ENCODE measurements at regions not wholly inside any gene's neighbourhood (a gene's known extent, or its start where the extent isn't known, plus 50 kb on each side); places are given as distances from the start of the nearest gene placed in this dataset.

GRCh38 chr4:74618166-74618565, 173.2 kb downstream of the AREG start:
- no peak for DNase-seq

GRCh38 chr4:74618659-74619058, 173.7 kb downstream of the AREG start:
- peak; percentile 37 for DNase-seq

DNA sequence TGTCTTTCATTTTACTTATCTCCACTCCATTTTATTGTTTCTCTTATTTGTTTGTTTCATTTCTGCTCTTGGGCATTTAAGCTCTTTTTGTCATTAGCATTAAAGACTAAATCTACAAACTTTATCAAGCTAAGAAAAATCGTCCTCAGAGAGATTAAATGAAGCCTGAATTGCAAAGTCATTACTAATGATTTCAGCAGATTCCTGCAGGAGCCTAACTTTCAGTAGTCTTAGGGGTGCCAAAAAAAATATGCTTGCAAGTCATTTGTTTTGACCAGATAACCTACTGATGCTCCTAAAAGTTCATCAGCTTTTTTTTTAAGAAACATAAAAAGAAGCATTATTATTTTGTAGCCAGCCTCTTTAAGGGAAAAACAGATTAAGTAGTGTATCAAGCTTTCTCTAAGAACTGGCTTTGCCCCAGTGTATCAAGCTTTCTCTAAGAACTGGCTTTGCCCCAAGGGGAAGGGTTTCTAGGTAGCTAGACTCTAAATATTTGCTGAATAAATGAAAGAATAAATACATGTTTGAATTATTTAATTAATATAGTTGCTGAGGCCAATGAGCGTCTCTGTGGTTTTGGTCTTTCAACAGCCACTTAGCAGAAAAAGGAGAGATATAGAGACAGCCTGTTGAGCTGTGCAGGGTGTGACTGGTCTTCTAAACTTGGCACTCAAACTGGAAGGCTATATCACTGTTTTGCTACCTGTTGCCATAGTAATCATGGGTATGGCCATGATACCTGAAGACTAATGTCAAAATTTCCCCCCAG, 174.2 kb downstream of the BTC start:
- no peak for DNase-seq

GRCh38 chr4:74621616-74622015, 172.7 kb downstream of the BTC start:
- DNase-seq: no peak

GRCh38 chr4:74623041-74623440, 171.3 kb downstream of the BTC start:
- DNase-seq: peak; percentile 37

GRCh38 chr4:74624351-74625151, 169.8 kb downstream of the BTC start:
- peak; percentile 87 for DNase-seq

- no peak for DNase-seq
Observed at GRCh38 chr4:74625981-74626380, 168.3 kb downstream of the BTC start.

- no peak for DNase-seq
Observed at GRCh38 chr4:74627093-74627492, 167.2 kb downstream of the BTC start.

DNA sequence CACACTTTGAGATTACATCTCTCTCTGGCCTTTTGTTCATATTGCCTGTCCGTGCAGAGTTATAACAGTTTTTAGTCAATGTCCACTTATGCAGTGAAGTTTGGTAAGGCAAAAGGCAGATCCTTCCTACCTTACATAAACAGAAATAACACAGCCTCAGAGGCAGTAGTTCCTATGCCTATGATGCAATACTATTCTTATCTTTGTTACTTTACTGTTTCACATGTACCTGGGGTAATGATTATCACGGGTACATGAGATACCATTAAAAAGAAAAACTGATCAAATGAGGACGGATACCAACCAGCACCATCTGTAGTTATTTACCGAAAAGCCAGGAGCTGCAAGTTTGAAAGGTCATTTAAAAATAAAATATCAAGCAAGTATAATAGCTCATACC, 166.8 kb downstream of the BTC start:
- no peak for DNase-seq

GRCh38 chr4:74628852-74629620, 165.3 kb downstream of the BTC start:
- DNase-seq: no peak

- no peak for DNase-seq
Observed at GRCh38 chr4:74630551-74630950, 163.8 kb downstream of the BTC start.

DNA sequence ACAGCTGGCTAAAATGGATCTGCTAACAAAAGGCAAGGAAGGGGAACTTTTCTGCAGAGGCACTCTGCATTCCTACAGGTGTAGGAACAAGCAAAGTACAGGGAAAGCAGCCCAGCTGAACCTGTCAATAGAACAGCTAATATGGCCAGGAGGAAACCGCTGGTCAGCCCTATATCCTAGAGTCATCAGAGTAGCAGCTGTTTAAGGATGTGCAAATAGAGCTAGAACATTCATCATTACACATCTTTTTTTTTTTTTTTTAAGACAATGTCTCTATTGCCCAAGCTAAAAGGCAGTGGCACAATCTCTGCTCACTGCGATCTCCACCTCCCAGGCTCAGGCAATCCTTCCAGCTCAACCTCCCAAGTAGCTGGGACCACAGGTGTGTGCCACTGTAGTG, 163.0 kb downstream of the BTC start:
- no peak for DNase-seq

- no peak for DNase-seq
Observed at GRCh38 chr4:74631988-74632387, 162.3 kb downstream of the BTC start.

DNA sequence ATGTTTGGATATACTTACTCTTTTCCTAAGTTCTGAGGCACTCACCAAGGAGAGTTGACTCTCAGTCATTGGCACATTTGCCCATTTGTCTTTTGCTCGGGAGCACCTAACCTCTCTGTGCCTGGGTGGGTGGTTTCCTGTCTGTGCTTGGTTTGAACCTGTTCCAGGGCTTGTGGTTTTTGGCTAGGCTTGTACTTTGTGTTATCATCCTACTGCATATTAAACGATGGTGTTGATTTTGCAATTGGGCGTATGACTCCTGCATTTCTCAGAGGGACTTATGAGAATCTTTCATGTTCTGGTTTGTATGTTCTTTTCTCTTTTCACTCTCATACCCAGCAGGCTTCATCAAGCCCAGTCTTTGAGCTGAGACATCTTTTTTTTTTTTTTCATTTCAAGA, 161.7 kb downstream of the BTC start:
- peak; percentile 76 for DNase-seq

- DNase-seq: no peak
Observed at GRCh38 chr4:74635074-74635473, 159.2 kb downstream of the BTC start.

GRCh38 chr4:74635490-74636123, 158.7 kb downstream of the BTC start:
- DNase-seq: no peak

DNA sequence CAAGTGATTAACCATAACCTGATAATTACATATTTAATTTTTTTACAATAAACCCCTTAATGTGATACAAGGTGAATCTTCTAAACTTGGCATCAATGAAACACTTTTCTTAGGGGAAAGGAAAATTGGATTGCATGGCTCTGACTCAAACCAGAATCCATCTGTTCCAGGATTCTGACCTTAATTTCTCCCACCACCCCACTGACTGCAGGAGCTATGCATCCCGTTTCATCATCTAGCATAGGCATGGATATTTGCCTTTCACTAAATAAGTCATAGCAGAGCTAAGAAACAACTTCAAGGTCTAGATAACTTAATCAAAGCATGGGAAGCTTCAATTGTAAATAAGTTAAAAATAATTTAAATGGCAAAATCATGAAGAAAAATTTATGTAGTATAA, 156.3 kb downstream of the BTC start:
- DNase-seq: peak; percentile 35

DNA sequence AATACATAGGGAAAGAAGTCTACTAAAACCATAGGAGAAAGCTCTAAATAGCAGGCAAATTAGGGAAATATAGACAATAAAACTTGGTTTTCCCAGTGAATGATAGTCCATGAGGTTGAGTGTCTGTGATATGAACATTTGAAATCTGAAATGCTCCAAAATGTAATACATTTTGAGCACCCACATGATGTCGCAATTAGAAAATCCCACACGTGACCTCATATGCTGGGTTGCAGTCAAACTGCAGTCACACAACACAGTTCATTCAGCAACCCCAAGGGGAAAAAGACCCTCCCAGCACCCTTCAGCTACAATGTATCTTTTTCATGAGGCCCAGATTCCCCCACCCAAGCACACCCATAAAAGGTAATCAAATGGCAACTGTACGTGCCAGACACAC, 155.6 kb downstream of the BTC start:
- no peak for DNase-seq

DNA sequence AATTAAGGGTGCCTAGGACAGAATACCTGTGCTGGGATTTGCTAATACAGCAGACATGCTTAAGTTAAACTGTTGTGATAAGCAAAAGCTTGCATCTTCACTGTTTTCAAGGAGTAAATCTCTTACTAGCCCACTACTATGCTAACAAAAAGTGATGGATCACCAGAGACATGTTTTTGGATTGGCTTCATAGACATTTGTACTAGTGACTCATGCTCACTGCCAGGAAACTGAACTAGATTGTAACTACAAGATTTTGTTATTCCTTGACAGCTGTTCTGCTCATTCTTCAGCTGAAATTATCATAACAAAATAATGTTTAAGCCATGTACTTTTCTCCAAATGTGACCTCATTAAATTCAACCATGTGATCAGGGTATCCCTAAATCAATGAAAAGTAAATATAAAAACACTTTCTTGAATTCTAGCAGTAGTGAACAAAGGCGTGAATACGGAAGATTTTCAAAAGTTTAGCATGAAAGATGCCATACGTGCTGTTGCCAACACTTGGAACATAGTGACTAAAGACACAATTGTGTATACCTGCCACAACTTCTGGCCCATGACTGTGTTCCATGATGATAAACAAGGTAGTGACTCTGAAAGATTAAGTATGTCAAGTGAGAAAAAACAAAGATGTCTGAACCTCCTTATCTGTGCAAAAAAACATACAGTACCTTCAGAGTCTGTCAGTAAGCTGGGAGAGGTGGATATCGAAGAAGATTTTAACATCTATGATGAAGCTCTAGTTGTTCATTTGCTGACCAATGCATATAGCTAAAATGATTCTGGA, 154.0 kb downstream of the BTC start:
- peak; percentile 69 for DNase-seq

DNA sequence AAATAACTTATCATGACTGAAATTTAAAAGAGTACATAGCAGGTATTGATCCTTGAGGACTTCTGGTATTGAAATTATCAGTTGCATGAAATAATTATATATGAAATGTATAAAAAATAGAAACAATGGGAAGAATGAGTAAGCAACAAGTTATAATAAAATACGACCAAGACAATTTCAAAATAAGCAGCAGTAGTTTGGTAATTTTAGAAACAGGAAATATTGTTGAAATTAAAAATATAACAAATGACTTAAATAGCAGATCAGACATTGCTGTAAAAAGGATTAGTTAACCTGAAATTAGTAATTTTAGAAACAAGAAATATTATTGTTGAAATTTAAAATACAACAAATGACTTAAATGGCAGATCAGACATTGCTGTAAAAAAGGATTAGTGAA, 152.3 kb downstream of the BTC start:
- no peak for DNase-seq

DNA sequence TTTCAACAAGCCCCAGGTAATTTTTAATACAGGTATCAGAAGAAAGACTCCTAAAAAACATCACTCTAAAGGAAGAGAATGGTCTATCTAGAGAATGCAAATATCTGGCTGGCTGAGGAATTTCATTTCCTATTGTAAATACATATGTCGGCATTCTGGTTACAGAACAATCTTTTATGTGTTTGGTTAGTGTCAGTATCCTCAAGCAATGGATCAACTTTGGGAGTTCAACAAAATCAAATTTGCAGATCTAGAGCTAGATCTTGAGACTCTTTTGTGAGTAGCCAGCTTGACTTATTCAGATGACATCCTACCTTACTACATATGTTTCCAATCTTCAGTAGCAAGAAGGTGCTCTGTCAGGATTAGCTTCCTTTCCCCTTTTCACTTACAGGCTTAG, 145.1 kb downstream of the BTC start:
- no peak for DNase-seq

GRCh38 chr4:74651198-74651597, 143.1 kb downstream of the BTC start:
- DNase-seq: no peak

All from fibroblast of skin of right quadriceps (primary cell).